ENCODE measurements at regions not wholly inside any gene's neighbourhood (a gene's known extent, or its start where the extent isn't known, plus 50 kb on each side); places are given as distances from the start of the nearest gene placed in this dataset.

- Histone ChIP-seq H3K4me3 (no peak overlapping the region), H3K27ac (no peak overlapping the region), H3K36me3 (no peaks in the 10 kb centered on the region), H3K4me1 (no peaks in the 10 kb centered on the region), H3K9me3 (no peaks in the 10 kb centered on the region), H3K27me3 (no peaks in the 10 kb centered on the region)
- WGBS, 2 donors: 25 to 31% methylated on average over 9 of the region's 9 CpGs
- ATAC-seq (ENCODE audit: low FRiP score in 2 of 2) (no peak), DNase-seq (no peak)
- TF ChIP-seq CTCF (IDR thresholded peaks at IDR 0.05) (no peak), EP300 (IDR thresholded peaks at IDR 0.05) (no peak), POLR2AphosphoS5 (IDR thresholded peaks at IDR 0.05) (no peak), POLR2A (IDR thresholded peaks at IDR 0.05) (no peak)
These were observed 528.1 kb upstream of the DPP6 start for GRCh38 chr7:153524070-153524601.

GRCh38 chr7:153529100-153529499 is 523.1 kb upstream of the DPP6 start:
- Histone ChIP-seq H3K27me3 (no peaks in the 10 kb centered on the region), H3K27ac (no peak overlapping the region), H3K9me3 (no peaks in the 10 kb centered on the region), H3K36me3 (no peaks in the 10 kb centered on the region), H3K4me1 (no peaks in the 10 kb centered on the region), H3K4me3 (no peak overlapping the region)
- no peak for TF ChIP-seq CTCF (IDR thresholded peaks at IDR 0.05)
- TF ChIP-seq EP300 (IDR thresholded peaks at IDR 0.05): no peak
- no peak for TF ChIP-seq POLR2AphosphoS5 (IDR thresholded peaks at IDR 0.05)
- TF ChIP-seq POLR2A (IDR thresholded peaks at IDR 0.05): no peak
- WGBS, 2 donors: 85 to 89% methylated on average over 5 to 7 of the region's 7 CpGs
- ATAC-seq (ENCODE audit: low FRiP score in 2 of 2) (no peak), DNase-seq (peak in 1 of 2 donors; percentile 27)

GRCh38 chr7:153529651-153530165 is 522.5 kb upstream of the DPP6 start:
- TF ChIP-seq CTCF (IDR thresholded peaks at IDR 0.05): no peak
- TF ChIP-seq EP300 (IDR thresholded peaks at IDR 0.05): no peak
- no peak for TF ChIP-seq POLR2A (IDR thresholded peaks at IDR 0.05)
- TF ChIP-seq POLR2AphosphoS5 (IDR thresholded peaks at IDR 0.05): no peak
- DNase-seq (no peak), ATAC-seq (ENCODE audit: low FRiP score in 2 of 2) (no peak)
- no peaks in the 10 kb centered on the region for H3K9me3 ChIP-seq
- no peaks in the 10 kb centered on the region for H3K27me3 ChIP-seq
- WGBS, 2 donors: 88 to 96% methylated on average over 11 to 12 of the region's 12 CpGs
- no peak overlapping the region for H3K4me3 ChIP-seq
- H3K27ac ChIP-seq: no peak overlapping the region
- H3K36me3 ChIP-seq: no peaks in the 10 kb centered on the region
- no peaks in the 10 kb centered on the region for H3K4me1 ChIP-seq

- H3K9me3 ChIP-seq: no peaks in the 10 kb centered on the region
- no peaks in the 10 kb centered on the region for H3K27me3 ChIP-seq
- no peak for TF ChIP-seq EP300 (IDR thresholded peaks at IDR 0.05)
- no peak for TF ChIP-seq POLR2A (IDR thresholded peaks at IDR 0.05)
- no peak for TF ChIP-seq CTCF (IDR thresholded peaks at IDR 0.05)
- TF ChIP-seq POLR2AphosphoS5 (IDR thresholded peaks at IDR 0.05): no peak
- peak in 1 of 2 donors; percentile 18 for DNase-seq
- H3K27ac ChIP-seq: no peak overlapping the region
- no peaks in the 10 kb centered on the region for H3K4me1 ChIP-seq
- ATAC-seq (ENCODE audit: low FRiP score in 2 of 2): no peak
- H3K4me3 ChIP-seq: no peak overlapping the region
- 90 to 93% methylated on average over 9 of the region's 9 CpGs for whole genome bisulfite sequencing, 2 donors
- no peaks in the 10 kb centered on the region for H3K36me3 ChIP-seq
These were observed 521.8 kb upstream of the DPP6 start for GRCh38 chr7:153530441-153530840.

- 80 to 88% methylated on average over 2 of the region's 2 CpGs for WGBS, 2 donors
- Histone ChIP-seq H3K27ac (no peak overlapping the region), H3K36me3 (no peaks in the 10 kb centered on the region), H3K4me1 (no peaks in the 10 kb centered on the region), H3K27me3 (no peaks in the 10 kb centered on the region), H3K4me3 (no peak overlapping the region), H3K9me3 (no peaks in the 10 kb centered on the region)
- ATAC-seq (ENCODE audit: low FRiP score in 2 of 2) (no peak), DNase-seq (no peak)
- no peak for TF ChIP-seq POLR2A (IDR thresholded peaks at IDR 0.05)
- no peak for TF ChIP-seq EP300 (IDR thresholded peaks at IDR 0.05)
- no peak for TF ChIP-seq POLR2AphosphoS5 (IDR thresholded peaks at IDR 0.05)
- no peak for TF ChIP-seq CTCF (IDR thresholded peaks at IDR 0.05)
These were observed 519.9 kb upstream of the DPP6 start for GRCh38 chr7:153532326-153532725.
